ENCODE measurements at regions not wholly inside any gene's neighbourhood (a gene's known extent, or its start where the extent isn't known, plus 50 kb on each side); places are given as distances from the start of the nearest gene placed in this dataset.

GRCh38 chr16:60295451-60295850, 1561.3 kb upstream of the GOT2 start:
- TF ChIP-seq CTCF (conservative IDR thresholded peaks at IDR 0.05) (no peak), EZH2 (IDR thresholded peaks at IDR 0.05; ENCODE audit: low read depth) (no peak)
- H3K4me2 ChIP-seq: no peak overlapping the region
- ChIA-PET POLR2A (ENCODE audit: unreplicated experiment) (no interaction called here), CTCF (no interaction called here)
- H3K79me2 ChIP-seq (ENCODE audit: low read depth): no peaks in the 10 kb centered on the region
- no peak overlapping the region for H3K27ac ChIP-seq
- no peaks in the 10 kb centered on the region for H4K20me1 ChIP-seq (ENCODE audit: insufficient read depth)
- no peaks in the 10 kb centered on the region for H3K4me1 ChIP-seq (replicated peaks; ENCODE audit: insufficient read depth)
- no TSS peak for BruUV-seq (replicated peaks)
- no peaks in the 10 kb centered on the region for H3K36me3 ChIP-seq (ENCODE audit: low read depth)
- no peaks in the 10 kb centered on the region for H3K9me2 ChIP-seq (ENCODE audit: insufficient read depth)
- intact Hi-C loops (cut with micrococcal nuclease; ENCODE audit: unreplicated experiment): no loop called here
- H3K9me3 ChIP-seq (ENCODE audit: insufficient read depth, low read depth): no peaks in the 10 kb centered on the region
- no peak for DNase-seq
- H3K4me3 ChIP-seq: no peak overlapping the region
- no peaks in the 10 kb centered on the region for H3F3A ChIP-seq (ENCODE audit: insufficient read depth, low read depth)
- no peaks in the 10 kb centered on the region for H3K27me3 ChIP-seq (ENCODE audit: insufficient read depth, low read depth)
- H2AFZ ChIP-seq: no peak overlapping the region

GRCh38 chr16:60285794-60286193, 1551.7 kb upstream of the GOT2 start:
- TF ChIP-seq CTCF (conservative IDR thresholded peaks at IDR 0.05) (no peak), EZH2 (IDR thresholded peaks at IDR 0.05; ENCODE audit: low read depth) (no peak)
- H3K9me3 ChIP-seq (ENCODE audit: insufficient read depth, low read depth): no peaks in the 10 kb centered on the region
- CTCF ChIA-PET: no interaction called here
- no peak overlapping the region for H3K4me3 ChIP-seq
- DNase-seq: no peak
- H3K79me2 ChIP-seq (ENCODE audit: low read depth): no peaks in the 10 kb centered on the region
- no TSS peak for BruUV-seq (replicated peaks)
- no peaks in the 10 kb centered on the region for H3K9me2 ChIP-seq (ENCODE audit: insufficient read depth)
- no peak overlapping the region for H3K4me2 ChIP-seq
- intact Hi-C loops (cut with micrococcal nuclease; ENCODE audit: unreplicated experiment): no loop called here
- H3K27me3 ChIP-seq (ENCODE audit: insufficient read depth, low read depth): no peaks in the 10 kb centered on the region
- H2AFZ ChIP-seq: no peak overlapping the region
- no peaks in the 10 kb centered on the region for H4K20me1 ChIP-seq (ENCODE audit: insufficient read depth)
- POLR2A ChIA-PET (ENCODE audit: unreplicated experiment): no interaction called here
- H3K36me3 ChIP-seq (ENCODE audit: low read depth): no peaks in the 10 kb centered on the region
- H3K4me1 ChIP-seq (replicated peaks; ENCODE audit: insufficient read depth): no peaks in the 10 kb centered on the region
- H3F3A ChIP-seq (ENCODE audit: insufficient read depth, low read depth): no peaks in the 10 kb centered on the region
- H3K27ac ChIP-seq: no peak overlapping the region

GRCh38 chr16:60279061-60279665, 1545.0 kb upstream of the GOT2 start:
- no peak for DNase-seq
- no TSS peak for BruUV-seq (replicated peaks)
- Histone ChIP-seq H3K4me3 (no peak overlapping the region), H3K27me3 (ENCODE audit: insufficient read depth, low read depth) (peaks cover 7% of the 10 kb centered on the region; the same call in 1 of the 2 replicates), H3K4me1 (replicated peaks; ENCODE audit: insufficient read depth) (no peaks in the 10 kb centered on the region), H3K9me2 (ENCODE audit: insufficient read depth) (no peaks in the 10 kb centered on the region), H3K4me2 (no peak overlapping the region), H3K27ac (no peak overlapping the region), H3K9me3 (ENCODE audit: insufficient read depth, low read depth) (no peaks in the 10 kb centered on the region), H4K20me1 (ENCODE audit: insufficient read depth) (no peaks in the 10 kb centered on the region), H3K36me3 (ENCODE audit: low read depth) (no peaks in the 10 kb centered on the region), H3F3A (ENCODE audit: insufficient read depth, low read depth) (no peaks in the 10 kb centered on the region), H2AFZ (no peak overlapping the region), H3K79me2 (ENCODE audit: low read depth) (no peaks in the 10 kb centered on the region)
- no peak for TF ChIP-seq EZH2 (IDR thresholded peaks at IDR 0.05; ENCODE audit: low read depth)
- TF ChIP-seq CTCF (conservative IDR thresholded peaks at IDR 0.05): no peak
- intact Hi-C loops (cut with micrococcal nuclease; ENCODE audit: unreplicated experiment): no loop called here
- CTCF ChIA-PET: no interaction called here
- POLR2A ChIA-PET (ENCODE audit: unreplicated experiment): no interaction called here

Data from PC-9 (cell line).